Hypothalamus (tissue), 51 donors: ENCODE measurements at regions not wholly inside any gene's neighbourhood (a gene's known extent, or its start where the extent isn't known, plus 50 kb on each side); places are given as distances from the start of the nearest gene placed in this dataset.
A peak's percentile ranks its signal among the peaks of the same experiment; 100 is the strongest.

ENCODE experiments used
- DNase-seq, 51 donors: peaks; one replicate each; lab custom pipeline; 2025; lab: John Stamatoyannopoulos, UW

- DNase-seq = no peak
Measured at GRCh38 chr6:48057601-48058000, 53.4 kb downstream of the PTCHD4 start.

DNA sequence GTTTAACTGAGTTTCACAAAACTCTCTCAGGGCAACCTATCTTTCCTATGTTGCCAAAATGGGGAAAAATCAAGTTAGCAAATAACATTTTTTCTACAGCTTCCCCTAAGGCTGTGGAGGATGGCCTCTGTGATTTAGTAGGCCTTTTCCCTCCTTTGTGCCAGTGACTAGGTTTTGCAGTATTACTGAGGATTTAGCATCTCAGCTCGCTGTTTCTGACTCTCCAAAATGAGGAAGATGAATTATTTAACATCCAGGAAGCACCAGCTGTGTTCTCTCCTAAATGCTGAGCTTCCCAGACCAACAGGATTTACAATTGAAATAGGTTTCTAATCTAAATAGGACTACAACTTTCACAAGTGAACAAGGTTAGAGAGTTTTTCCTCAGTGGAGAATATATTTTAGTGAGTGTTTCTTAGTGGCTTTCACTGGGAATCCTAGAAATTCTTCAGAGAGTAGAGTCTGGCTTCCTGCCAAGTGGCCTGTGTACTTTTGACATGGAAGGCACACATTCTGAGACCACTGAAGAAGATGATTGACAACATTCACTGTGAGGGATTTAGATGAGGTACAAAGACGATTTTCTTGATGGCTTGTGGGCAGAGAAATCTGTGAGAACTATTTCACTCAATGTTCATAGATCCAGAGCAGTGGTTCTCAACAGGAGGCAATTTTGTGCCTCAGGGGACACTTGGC is 62.4 kb downstream of the PTCHD4 start:
- peak in 1 of 51 donors; percentile 9 for DNase-seq

GRCh38 chr6:48041894-48042293 is 69.1 kb downstream of the PTCHD4 start:
- no peak for DNase-seq

DNA sequence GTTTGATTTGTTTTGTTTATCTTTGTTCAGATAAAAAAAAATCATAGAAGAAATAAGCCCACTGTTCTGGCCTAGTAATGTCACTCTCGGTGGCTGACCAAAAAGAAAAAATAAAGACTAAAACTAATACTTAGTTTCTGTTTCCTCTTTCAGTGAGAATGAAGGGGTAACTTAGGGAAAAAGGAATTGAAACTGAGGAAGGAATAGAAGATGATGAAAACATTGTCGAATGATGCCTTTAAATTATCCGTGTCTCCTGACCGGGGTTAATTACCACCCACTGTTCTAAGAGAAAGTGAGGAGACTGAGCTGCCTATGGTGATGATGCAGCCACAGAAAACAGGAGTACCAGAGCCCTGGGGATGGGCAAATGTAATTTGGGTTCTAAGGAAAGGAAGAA is 73.1 kb downstream of the PTCHD4 start:
- peak in 1 of 51 donors; percentile 1 for DNase-seq

DNA sequence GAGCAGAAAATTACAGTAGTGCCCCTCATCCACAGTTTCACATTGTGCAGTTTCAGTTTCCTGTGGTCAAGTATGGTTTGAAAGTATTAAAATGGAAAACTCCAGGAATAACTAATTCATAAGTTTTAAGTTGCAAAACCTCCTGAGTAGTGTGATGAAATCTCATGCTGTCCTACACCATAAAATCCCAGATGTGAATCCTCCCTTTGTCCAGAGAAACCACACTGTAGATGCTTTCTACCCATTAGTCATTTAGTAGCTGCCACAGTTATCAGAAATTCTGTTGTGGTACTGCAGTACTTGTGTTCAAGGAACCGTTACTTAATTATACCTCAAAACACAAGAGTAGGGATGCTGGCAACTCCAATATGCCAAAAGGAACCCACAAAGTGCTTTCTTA is 74.7 kb downstream of the PTCHD4 start:
- no peak for DNase-seq

GRCh38 chr6:48032151-48032550 is 78.8 kb downstream of the PTCHD4 start:
- no peak for DNase-seq

DNA sequence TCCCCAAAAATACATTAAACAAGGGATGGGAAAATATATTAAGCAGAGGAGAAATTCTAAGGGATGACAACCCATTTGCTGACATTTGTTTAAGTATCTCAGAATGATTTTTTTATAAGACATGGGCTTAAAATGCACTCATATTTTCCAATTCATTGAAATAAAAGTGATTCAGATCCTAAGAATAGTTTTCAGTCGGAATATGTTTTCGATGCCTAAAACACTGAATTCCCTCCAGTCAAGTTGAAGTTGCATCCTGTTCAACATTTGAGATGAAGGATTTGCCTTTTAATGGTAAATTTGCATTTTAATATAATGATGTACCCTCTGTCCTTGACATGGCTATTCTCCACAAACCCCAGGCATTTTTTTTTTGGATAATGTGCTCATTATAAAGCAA is 79.3 kb downstream of the PTCHD4 start:
- DNase-seq = no peak

GRCh38 chr6:48027704-48028435 is 83.1 kb downstream of the PTCHD4 start:
- DNase-seq = no peak

GRCh38 chr6:48024956-48025355 is 86.0 kb downstream of the PTCHD4 start:
- DNase-seq = no peak

- no peak for DNase-seq
Measured at GRCh38 chr6:48021904-48022303, 89.1 kb downstream of the PTCHD4 start.

- DNase-seq = no peak
Measured at GRCh38 chr6:48016020-48016755, 94.8 kb downstream of the PTCHD4 start.

- DNase-seq = no peak
Measured at GRCh38 chr6:47992809-47993208, 118.2 kb downstream of the PTCHD4 start.

- no peak for DNase-seq
Measured at GRCh38 chr6:47983491-47983890, 127.5 kb downstream of the PTCHD4 start.

DNA sequence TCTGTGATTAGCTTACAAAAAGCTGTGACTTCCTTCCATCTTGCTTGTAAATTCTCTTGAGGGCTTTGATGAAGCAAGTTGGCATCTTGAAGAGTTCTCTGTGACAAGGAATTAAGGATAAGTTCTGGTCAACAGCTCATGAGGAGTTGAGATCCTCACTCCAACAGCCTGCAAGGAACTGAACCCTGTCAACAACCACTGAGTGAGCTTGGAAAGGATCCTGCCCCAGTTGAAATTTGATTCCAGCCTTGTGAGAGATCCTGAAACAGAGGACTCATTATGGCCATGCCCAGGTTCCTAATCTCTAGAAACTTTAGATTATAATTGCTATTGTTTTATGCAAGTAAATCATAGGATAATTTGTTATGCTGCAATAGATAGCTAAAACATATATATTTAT is 133.7 kb downstream of the PTCHD4 start:
- DNase-seq = no peak

- DNase-seq = no peak
Measured at GRCh38 chr6:47974106-47974505, 136.9 kb downstream of the PTCHD4 start.

DNA sequence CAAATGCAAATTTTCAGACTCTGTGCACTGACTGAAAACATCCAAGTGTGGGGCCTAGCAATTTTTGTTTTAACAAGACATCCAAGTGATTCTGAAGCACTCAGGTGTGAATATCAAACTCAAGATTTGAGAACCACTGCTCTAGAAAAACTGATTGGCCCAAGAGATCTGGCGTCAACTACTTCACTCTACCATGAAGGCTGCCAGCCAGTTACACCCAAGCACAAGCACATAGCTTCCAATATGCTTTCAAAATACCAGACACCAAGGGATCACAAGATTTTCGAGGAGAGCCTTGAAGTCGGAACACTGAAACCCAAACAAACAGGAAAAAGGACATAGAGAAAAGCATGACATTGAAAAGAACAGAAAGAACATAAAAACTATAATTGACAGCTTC is 140.2 kb downstream of the PTCHD4 start:
- no peak for DNase-seq

- no peak for DNase-seq
Measured at GRCh38 chr6:47967843-47968242, 143.2 kb downstream of the PTCHD4 start.

DNA sequence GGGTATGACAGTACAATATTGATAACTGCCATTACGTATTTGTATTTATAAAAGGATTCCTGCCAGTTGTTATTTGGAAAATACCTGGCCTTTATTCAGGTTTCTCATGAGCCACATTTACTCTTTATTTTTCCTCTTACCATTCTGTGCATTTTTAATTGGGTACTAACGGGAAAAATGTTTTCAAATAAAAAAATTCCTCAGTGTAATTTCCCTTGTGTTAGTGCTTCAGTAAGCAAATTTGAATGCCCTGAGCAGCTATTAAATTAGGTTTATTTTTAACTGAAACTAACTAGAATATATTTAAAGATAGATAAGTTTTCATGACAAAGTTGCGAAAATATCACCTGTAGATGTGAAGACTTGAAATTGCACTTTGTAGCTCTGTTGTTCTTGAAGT is 146.0 kb downstream of the PTCHD4 start:
- DNase-seq = no peak

DNA sequence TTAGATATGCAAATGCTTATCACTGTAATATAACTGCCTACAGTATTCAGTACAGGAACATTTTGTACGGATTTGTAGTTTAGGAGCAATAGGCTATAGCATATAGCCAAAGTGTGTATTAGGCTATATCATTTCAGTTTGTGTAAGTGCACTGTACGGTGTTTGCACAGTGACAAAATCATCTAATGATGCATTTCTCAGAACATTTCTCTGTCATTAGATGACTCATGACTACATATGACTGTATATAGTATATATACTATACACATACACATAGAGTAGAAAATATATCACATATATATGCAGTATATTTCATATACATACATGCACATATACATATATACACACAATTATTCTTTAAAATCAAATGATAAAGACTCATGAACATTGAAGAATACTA is 158.4 kb downstream of the PTCHD4 start:
- DNase-seq = no peak

GRCh38 chr6:47944846-47945245 is 163.0 kb downstream of the OPN5 start:
- no peak for DNase-seq

DNA sequence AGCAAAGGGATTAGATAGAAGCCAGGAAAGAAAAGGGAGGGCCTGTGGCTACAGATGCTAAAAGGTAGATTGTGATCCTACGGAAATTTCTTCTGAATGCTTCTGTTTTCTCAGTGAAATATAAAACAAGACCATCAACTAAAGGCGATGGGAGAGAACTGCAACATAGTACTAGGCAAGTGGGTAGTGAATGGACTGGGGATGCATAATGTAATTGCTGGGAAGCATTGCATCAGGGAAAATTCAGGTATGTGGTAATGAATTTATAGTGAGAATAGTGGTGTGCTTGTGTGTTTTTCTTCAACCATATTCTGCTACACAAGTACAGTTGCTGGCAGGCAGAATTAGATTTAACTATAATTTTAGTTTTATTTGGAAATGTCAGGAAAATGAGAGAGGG is 156.6 kb downstream of the OPN5 start:
- DNase-seq = no peak

- DNase-seq = no peak
Measured at GRCh38 chr6:47936820-47937219, 155.0 kb downstream of the OPN5 start.
